ENCODE measurements at regions not wholly inside any gene's neighbourhood (a gene's known extent, or its start where the extent isn't known, plus 50 kb on each side); places are given as distances from the start of the nearest gene placed in this dataset.

- no peaks in the 10 kb centered on the region for H3K79me2 ChIP-seq (ENCODE audit: control insufficient read depth, insufficient read depth, low read length, unreplicated experiment)
- no peaks in the 10 kb centered on the region for H3K36me3 ChIP-seq (ENCODE audit: insufficient read depth, low read length)
- no peaks in the 10 kb centered on the region for H3K27me3 ChIP-seq (ENCODE audit: insufficient read depth, low read length)
- H3K27ac ChIP-seq (ENCODE audit: low read depth, low read length) = peak overlapping the region; percentile 99
- no peak overlapping the region for H2AFZ ChIP-seq (ENCODE audit: low read length, unreplicated experiment)
- peaks cover 43% of the 10 kb centered on the region for H3K4me1 ChIP-seq (ENCODE audit: control insufficient read depth, insufficient read depth, low read length, unreplicated experiment)
- H3K4me3 ChIP-seq (ENCODE audit: low read depth, low read length) = peak overlapping the region; percentile 50; the same call in 1 of the 2 replicates
Measured at GRCh38 chr7:41189866-41190265, 513.0 kb downstream of the INHBA start.

- Histone ChIP-seq H3K79me2 (ENCODE audit: control insufficient read depth, insufficient read depth, low read length, unreplicated experiment) (no peaks in the 10 kb centered on the region), H3K4me1 (ENCODE audit: control insufficient read depth, insufficient read depth, low read length, unreplicated experiment) (peaks cover 43% of the 10 kb centered on the region), H3K4me3 (ENCODE audit: low read depth, low read length) (no peak overlapping the region), H3K27ac (ENCODE audit: low read depth, low read length) (peak overlapping the region; percentile 99), H3K36me3 (ENCODE audit: insufficient read depth, low read length) (no peaks in the 10 kb centered on the region), H3K27me3 (ENCODE audit: insufficient read depth, low read length) (no peaks in the 10 kb centered on the region), H2AFZ (ENCODE audit: low read length, unreplicated experiment) (no peak overlapping the region)
Measured at GRCh38 chr7:41188163-41189130, 514.4 kb downstream of the INHBA start.

- H3K4me1 ChIP-seq (ENCODE audit: control insufficient read depth, insufficient read depth, low read length, unreplicated experiment) = peaks cover 43% of the 10 kb centered on the region
- no peaks in the 10 kb centered on the region for H3K79me2 ChIP-seq (ENCODE audit: control insufficient read depth, insufficient read depth, low read length, unreplicated experiment)
- H2AFZ ChIP-seq (ENCODE audit: low read length, unreplicated experiment) = no peak overlapping the region
- no peak overlapping the region for H3K4me3 ChIP-seq (ENCODE audit: low read depth, low read length)
- peak overlapping the region; percentile 21; the same call in 1 of the 2 replicates for H3K27ac ChIP-seq (ENCODE audit: low read depth, low read length)
- H3K27me3 ChIP-seq (ENCODE audit: insufficient read depth, low read length) = no peaks in the 10 kb centered on the region
- no peaks in the 10 kb centered on the region for H3K36me3 ChIP-seq (ENCODE audit: insufficient read depth, low read length)
Measured at GRCh38 chr7:41187322-41187721, 515.6 kb downstream of the INHBA start.

GRCh38 chr7:41185851-41186250 is 517.0 kb downstream of the INHBA start:
- peaks cover 35% of the 10 kb centered on the region for H3K4me1 ChIP-seq (ENCODE audit: control insufficient read depth, insufficient read depth, low read length, unreplicated experiment)
- no peaks in the 10 kb centered on the region for H3K79me2 ChIP-seq (ENCODE audit: control insufficient read depth, insufficient read depth, low read length, unreplicated experiment)
- H3K27ac ChIP-seq (ENCODE audit: low read depth, low read length) = no peak overlapping the region; the same call in 1 of the 2 replicates
- H2AFZ ChIP-seq (ENCODE audit: low read length, unreplicated experiment) = no peak overlapping the region
- H3K36me3 ChIP-seq (ENCODE audit: insufficient read depth, low read length) = no peaks in the 10 kb centered on the region
- H3K27me3 ChIP-seq (ENCODE audit: insufficient read depth, low read length) = no peaks in the 10 kb centered on the region
- no peak overlapping the region for H3K4me3 ChIP-seq (ENCODE audit: low read depth, low read length)

- H3K79me2 ChIP-seq (ENCODE audit: control insufficient read depth, insufficient read depth, low read length, unreplicated experiment) = no peaks in the 10 kb centered on the region
- H3K27ac ChIP-seq (ENCODE audit: low read depth, low read length) = no peak overlapping the region
- H3K27me3 ChIP-seq (ENCODE audit: insufficient read depth, low read length) = no peaks in the 10 kb centered on the region
- H3K4me1 ChIP-seq (ENCODE audit: control insufficient read depth, insufficient read depth, low read length, unreplicated experiment) = peaks cover 17% of the 10 kb centered on the region
- no peak overlapping the region for H3K4me3 ChIP-seq (ENCODE audit: low read depth, low read length)
- H2AFZ ChIP-seq (ENCODE audit: low read length, unreplicated experiment) = no peak overlapping the region
- H3K36me3 ChIP-seq (ENCODE audit: insufficient read depth, low read length) = no peaks in the 10 kb centered on the region
Measured at GRCh38 chr7:41183741-41184140, 519.1 kb downstream of the INHBA start.

GRCh38 chr7:41182782-41183181 is 520.1 kb downstream of the INHBA start:
- H3K27me3 ChIP-seq (ENCODE audit: insufficient read depth, low read length) = no peaks in the 10 kb centered on the region

GRCh38 chr7:41175435-41175834 is 527.5 kb downstream of the INHBA start:
- no peaks in the 10 kb centered on the region for H3K27me3 ChIP-seq (ENCODE audit: insufficient read depth, low read length)
- no peak overlapping the region for H2AFZ ChIP-seq (ENCODE audit: low read length, unreplicated experiment)
- H3K4me3 ChIP-seq (ENCODE audit: low read depth, low read length) = no peak overlapping the region
- no peaks in the 10 kb centered on the region for H3K79me2 ChIP-seq (ENCODE audit: control insufficient read depth, insufficient read depth, low read length, unreplicated experiment)
- H3K36me3 ChIP-seq (ENCODE audit: insufficient read depth, low read length) = no peaks in the 10 kb centered on the region
- H3K4me1 ChIP-seq (ENCODE audit: control insufficient read depth, insufficient read depth, low read length, unreplicated experiment) = no peaks in the 10 kb centered on the region
- H3K27ac ChIP-seq (ENCODE audit: low read depth, low read length) = no peak overlapping the region

More at GRCh38 chr7:41182782-41183181, 520.1 kb downstream of the INHBA start:
- no peak overlapping the region for H3K4me3 ChIP-seq (ENCODE audit: low read depth, low read length)
- H3K4me1 ChIP-seq (ENCODE audit: control insufficient read depth, insufficient read depth, low read length, unreplicated experiment) = peaks cover 8% of the 10 kb centered on the region
- H3K79me2 ChIP-seq (ENCODE audit: control insufficient read depth, insufficient read depth, low read length, unreplicated experiment) = no peaks in the 10 kb centered on the region
- no peak overlapping the region for H2AFZ ChIP-seq (ENCODE audit: low read length, unreplicated experiment)
- no peaks in the 10 kb centered on the region for H3K36me3 ChIP-seq (ENCODE audit: insufficient read depth, low read length)
- no peak overlapping the region for H3K27ac ChIP-seq (ENCODE audit: low read depth, low read length)

- H3K4me1 ChIP-seq (ENCODE audit: control insufficient read depth, insufficient read depth, low read length, unreplicated experiment) = no peaks in the 10 kb centered on the region
- no peak overlapping the region for H3K27ac ChIP-seq (ENCODE audit: low read depth, low read length)
- H3K36me3 ChIP-seq (ENCODE audit: insufficient read depth, low read length) = no peaks in the 10 kb centered on the region
- H3K4me3 ChIP-seq (ENCODE audit: low read depth, low read length) = no peak overlapping the region
- no peaks in the 10 kb centered on the region for H3K27me3 ChIP-seq (ENCODE audit: insufficient read depth, low read length)
- no peak overlapping the region for H2AFZ ChIP-seq (ENCODE audit: low read length, unreplicated experiment)
- no peaks in the 10 kb centered on the region for H3K79me2 ChIP-seq (ENCODE audit: control insufficient read depth, insufficient read depth, low read length, unreplicated experiment)
Measured at GRCh38 chr7:41174521-41174920, 528.4 kb downstream of the INHBA start.

- H3K4me3 ChIP-seq (ENCODE audit: low read depth, low read length) = no peak overlapping the region
- no peak overlapping the region for H3K27ac ChIP-seq (ENCODE audit: low read depth, low read length)
- no peak overlapping the region for H2AFZ ChIP-seq (ENCODE audit: low read length, unreplicated experiment)
- no peaks in the 10 kb centered on the region for H3K36me3 ChIP-seq (ENCODE audit: insufficient read depth, low read length)
- no peaks in the 10 kb centered on the region for H3K4me1 ChIP-seq (ENCODE audit: control insufficient read depth, insufficient read depth, low read length, unreplicated experiment)
- no peaks in the 10 kb centered on the region for H3K27me3 ChIP-seq (ENCODE audit: insufficient read depth, low read length)
- H3K79me2 ChIP-seq (ENCODE audit: control insufficient read depth, insufficient read depth, low read length, unreplicated experiment) = no peaks in the 10 kb centered on the region
Measured at GRCh38 chr7:41170466-41170865, 532.4 kb downstream of the INHBA start.

GRCh38 chr7:41169317-41169716 is 533.6 kb downstream of the INHBA start:
- Histone ChIP-seq H2AFZ (ENCODE audit: low read length, unreplicated experiment) (no peak overlapping the region), H3K36me3 (ENCODE audit: insufficient read depth, low read length) (no peaks in the 10 kb centered on the region), H3K79me2 (ENCODE audit: control insufficient read depth, insufficient read depth, low read length, unreplicated experiment) (no peaks in the 10 kb centered on the region), H3K27me3 (ENCODE audit: insufficient read depth, low read length) (no peaks in the 10 kb centered on the region), H3K4me1 (ENCODE audit: control insufficient read depth, insufficient read depth, low read length, unreplicated experiment) (no peaks in the 10 kb centered on the region), H3K27ac (ENCODE audit: low read depth, low read length) (no peak overlapping the region), H3K4me3 (ENCODE audit: low read depth, low read length) (no peak overlapping the region)

- Histone ChIP-seq H3K27ac (ENCODE audit: low read depth, low read length) (no peak overlapping the region), H3K79me2 (ENCODE audit: control insufficient read depth, insufficient read depth, low read length, unreplicated experiment) (no peaks in the 10 kb centered on the region), H2AFZ (ENCODE audit: low read length, unreplicated experiment) (no peak overlapping the region)
Measured at GRCh38 chr7:41167836-41168235, 535.1 kb downstream of the INHBA start.

More at GRCh38 chr7:41167836-41168235, 535.1 kb downstream of the INHBA start:
- H3K4me3 ChIP-seq (ENCODE audit: low read depth, low read length) = no peak overlapping the region
- H3K36me3 ChIP-seq (ENCODE audit: insufficient read depth, low read length) = no peaks in the 10 kb centered on the region
- peaks cover under 1% of the 10 kb centered on the region for H3K4me1 ChIP-seq (ENCODE audit: control insufficient read depth, insufficient read depth, low read length, unreplicated experiment)
- H3K27me3 ChIP-seq (ENCODE audit: insufficient read depth, low read length) = no peaks in the 10 kb centered on the region
